RWPE2 (cell line): ENCODE measurements at regions not wholly inside any gene's neighbourhood (a gene's known extent, or its start where the extent isn't known, plus 50 kb on each side); places are given as distances from the start of the nearest gene placed in this dataset.

ENCODE experiments used
- ATAC-seq: fragments of 200-7000 bp; cut with Tn5 transposase; 3 replicates; pipeline ENCODE4 v1.9.1; 2021; ENCODE audit warnings: low read depth
- DNase-seq: peaks from one replicate; pipeline ENCODE4 v3.0.0-alpha.2; 2020; ENCODE audit warnings: low spot score
- H3K27ac ChIP-seq: fragments of 450-650 bp; 2 replicates; pipeline ENCODE4 v1.5.1; 2017; ENCODE audit warnings: mild to moderate bottlenecking; ENCODE audit not compliant: poor library complexity, severe bottlenecking
- H3K27me3 ChIP-seq: fragments of 250-450 bp; sonication (Bioruptor Pico); 2 replicates; pipeline ENCODE4 v1.5.1; 2021; ENCODE audit warnings: mild to moderate bottlenecking, moderate library complexity; ENCODE audit not compliant: insufficient read depth, poor library complexity, severe bottlenecking
- H3K36me3 ChIP-seq: fragments of 250-450 bp; sonication (Bioruptor Pico); 2 replicates; pipeline ENCODE4 v1.5.1; 2020; ENCODE audit warnings: low read depth, mild to moderate bottlenecking, moderate library complexity
- H3K4me1 ChIP-seq: fragments of 250-450 bp; sonication (Bioruptor Pico); 2 replicates; pipeline ENCODE4 v1.5.1; 2021; ENCODE audit warnings: mild to moderate bottlenecking, moderate library complexity; ENCODE audit not compliant: insufficient read depth, poor library complexity, severe bottlenecking
- H3K4me3 ChIP-seq: fragments of 250-450 bp; sonication (Bioruptor Pico); 2 replicates; pipeline ENCODE4 v1.5.1; 2021; ENCODE audit warnings: mild to moderate bottlenecking, moderate library complexity; ENCODE audit not compliant: severe bottlenecking
- H3K9me3 ChIP-seq: fragments of 250-450 bp; sonication (Bioruptor Pico); 2 replicates; pipeline ENCODE4 v1.5.1; 2021; ENCODE audit warnings: mild to moderate bottlenecking, moderate library complexity; ENCODE audit not compliant: severe bottlenecking
- CTCF ChIP-seq: fragments of 450-650 bp; IDR thresholded peaks from one replicate; pipeline ENCODE4 v1.5.1; 2017; ENCODE audit warnings: mild to moderate bottlenecking, moderate library complexity; ENCODE audit not compliant: poor library complexity, severe bottlenecking

DNA sequence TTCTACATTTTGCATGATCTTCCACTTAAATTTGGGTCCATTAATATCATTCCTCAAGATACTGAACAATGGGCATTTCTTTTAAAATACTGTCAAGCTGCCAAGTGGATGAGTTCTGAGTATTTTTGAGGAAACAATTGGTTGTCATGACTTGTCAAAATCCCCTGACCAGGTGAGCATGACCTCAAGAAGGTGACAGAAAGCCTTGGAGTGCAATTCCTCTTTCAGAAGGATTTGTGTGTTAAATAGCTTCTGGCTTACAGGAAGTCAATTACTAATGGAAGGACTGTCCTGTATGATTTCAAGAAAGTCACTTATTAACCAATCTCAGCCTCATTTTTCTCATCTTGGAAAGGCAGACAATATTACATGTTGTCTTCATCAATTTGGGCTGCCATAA lies 460.6 kb downstream of the TSN start:
- Histone ChIP-seq H3K27me3 (no peaks in the 10 kb centered on the region), H3K36me3 (no peaks in the 10 kb centered on the region), H3K4me3 (no peak overlapping the region), H3K27ac (no peak overlapping the region), H3K9me3 (no peaks in the 10 kb centered on the region), H3K4me1 (no peaks in the 10 kb centered on the region)
- no peak for DNase-seq
- no peak for TF ChIP-seq CTCF
- ATAC-seq = no peak

DNA sequence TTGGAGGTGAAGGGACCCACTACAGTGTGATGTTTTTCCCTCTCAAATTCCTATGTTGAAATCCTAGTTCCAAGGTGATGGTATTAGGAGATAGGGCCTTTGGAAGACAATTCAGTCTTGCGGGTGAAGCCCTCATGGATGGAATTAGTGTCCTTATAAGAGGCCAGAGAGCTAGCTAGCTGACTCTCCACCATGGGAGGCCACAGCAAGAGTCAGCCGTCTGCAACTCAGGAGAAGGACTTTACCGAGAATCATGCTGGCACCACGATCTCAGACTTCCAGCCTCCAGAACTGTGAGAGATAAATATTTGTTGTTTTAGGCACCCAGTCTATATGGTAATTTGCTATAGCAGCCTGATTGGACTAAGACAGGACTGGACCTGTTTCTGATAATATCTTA lies 461.4 kb downstream of the TSN start:
- Histone ChIP-seq H3K4me1 (no peaks in the 10 kb centered on the region), H3K27ac (no peak overlapping the region), H3K4me3 (no peak overlapping the region), H3K27me3 (no peaks in the 10 kb centered on the region), H3K9me3 (no peaks in the 10 kb centered on the region), H3K36me3 (no peaks in the 10 kb centered on the region)
- DNase-seq = no peak
- TF ChIP-seq CTCF = no peak
- no peak for ATAC-seq

DNA sequence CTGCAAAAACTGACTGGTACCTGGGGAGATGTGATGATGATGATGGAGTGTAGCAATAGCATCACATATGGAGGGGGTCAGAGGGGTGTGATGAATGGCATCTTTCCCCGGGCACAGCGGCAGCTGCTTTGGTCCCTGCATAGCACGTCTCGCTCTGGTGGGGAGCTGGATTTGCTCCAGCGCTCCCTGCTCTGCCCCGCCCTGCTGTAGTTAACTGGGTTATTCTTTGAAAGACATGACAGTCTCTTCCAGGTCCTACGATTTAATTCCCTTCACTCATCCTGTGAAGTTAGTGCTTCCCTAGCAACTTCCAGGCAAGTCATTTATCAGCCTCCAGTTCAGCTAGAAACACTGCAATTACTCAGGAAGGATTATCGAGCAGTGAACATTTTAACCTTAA lies 463.1 kb downstream of the TSN start:
- no peak for DNase-seq
- no peak overlapping the region for H3K27ac ChIP-seq

DNA sequence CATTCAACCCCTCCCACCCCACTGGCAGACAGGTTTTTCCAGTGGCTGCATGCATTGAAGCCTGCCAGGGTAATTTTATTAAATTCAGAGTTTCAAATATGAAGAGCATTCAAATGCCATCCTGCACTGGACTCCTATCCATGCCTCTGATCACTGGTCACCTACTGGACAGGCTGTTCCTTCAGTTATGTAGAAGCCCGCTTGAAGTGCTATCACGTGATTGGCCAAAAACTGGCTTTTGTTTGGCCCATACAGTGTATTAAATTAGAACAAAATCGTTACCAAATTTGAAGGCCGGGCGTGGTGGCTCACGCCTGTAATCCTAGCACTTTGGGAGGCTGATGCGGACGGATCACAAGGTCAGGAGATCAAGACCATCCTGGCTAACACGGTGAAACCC lies 464.1 kb downstream of the TSN start:
- no peak for TF ChIP-seq CTCF

More for the DNA sequence above, 463.1 kb downstream of the TSN start:
- Histone ChIP-seq H3K4me1 (no peaks in the 10 kb centered on the region), H3K27me3 (no peaks in the 10 kb centered on the region), H3K36me3 (no peaks in the 10 kb centered on the region), H3K9me3 (no peaks in the 10 kb centered on the region), H3K4me3 (no peak overlapping the region)
- no peak for TF ChIP-seq CTCF
- ATAC-seq = no peak

GRCh38 chr2:122221665-122222064 lies 466.2 kb downstream of the TSN start:
- Histone ChIP-seq H3K4me3 (no peak overlapping the region), H3K27me3 (no peaks in the 10 kb centered on the region), H3K9me3 (no peaks in the 10 kb centered on the region), H3K4me1 (no peaks in the 10 kb centered on the region), H3K36me3 (no peaks in the 10 kb centered on the region), H3K27ac (no peak overlapping the region)
- DNase-seq (no peak), ATAC-seq (no peak)
- TF ChIP-seq CTCF = no peak

More for the DNA sequence above, 464.1 kb downstream of the TSN start:
- ATAC-seq (no peak), DNase-seq (no peak)
- Histone ChIP-seq H3K27me3 (no peaks in the 10 kb centered on the region), H3K9me3 (no peaks in the 10 kb centered on the region), H3K4me1 (no peaks in the 10 kb centered on the region), H3K4me3 (no peak overlapping the region), H3K36me3 (no peaks in the 10 kb centered on the region), H3K27ac (no peak overlapping the region)
